Tibial nerve (tissue), 3 donors: ENCODE measurements at regions not wholly inside any gene's neighbourhood (a gene's known extent, or its start where the extent isn't known, plus 50 kb on each side); places are given as distances from the start of the nearest gene placed in this dataset.

Experiments
- POLR2A ChIP-seq, 2 donors: fragments of 450-650 bp; IDR thresholded peaks; one replicate each; pipeline ENCODE4 v1.6.1; 2017; ENCODE audit warnings: antibody characterized with exemption in 2 of 2, mild to moderate bottlenecking in 2 of 2, moderate library complexity in 2 of 2
- TF ChIP-seq, protein P1 (sequence below), 5 experiments: fragments of 200-600 bp in 3 of 5; fragments of 450-650 bp in 2 of 5; sonication (generic) in 3 of 5; IDR thresholded peaks; one replicate each; pipeline ENCODE4 v1.5.1; 2016 to 2019; ENCODE audit warnings: antibody characterized with exemption in 5 of 5, mild to moderate bottlenecking in 3 of 5, moderate library complexity in 2 of 5

DNA sequence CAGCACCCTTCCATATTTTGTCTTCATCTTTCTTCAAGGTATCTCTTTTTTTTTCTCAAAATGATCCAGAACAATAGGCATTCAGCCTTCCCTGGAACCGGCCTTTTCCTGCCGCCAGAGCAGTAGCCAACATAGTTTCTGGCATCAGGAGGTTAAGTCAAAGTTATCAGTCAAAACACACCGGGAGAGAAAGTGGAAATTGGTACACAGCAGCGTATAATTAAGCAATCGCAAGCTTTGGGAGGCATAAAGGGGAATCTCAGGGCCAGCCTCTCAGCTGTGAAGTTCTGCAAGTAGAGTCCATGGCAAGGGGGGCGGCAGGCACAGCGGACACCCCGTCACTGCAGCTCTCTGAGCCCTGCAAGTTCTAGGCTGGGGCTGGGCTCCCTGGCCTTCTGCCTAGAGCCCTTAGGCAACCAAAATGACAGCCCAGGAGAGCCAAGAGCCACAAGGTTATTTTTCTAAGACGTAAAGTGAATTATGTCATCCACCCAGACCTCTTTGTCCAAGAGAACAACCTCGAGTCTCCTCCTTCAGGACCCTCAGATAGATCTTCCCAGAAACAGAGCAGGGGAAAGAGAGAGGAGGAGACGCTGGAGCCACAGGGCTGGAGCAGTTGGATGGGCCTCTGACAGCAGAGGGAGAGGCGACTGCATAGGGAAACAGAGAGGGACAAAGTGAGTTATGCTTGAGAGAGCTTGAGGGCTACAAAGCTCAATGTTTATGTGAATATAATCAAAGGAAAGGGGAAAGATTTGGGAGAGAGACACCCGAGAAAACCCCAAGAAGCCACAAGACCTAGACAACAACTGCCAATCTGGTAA, 114.7 kb downstream of the BCL2L11 start:
- TF ChIP-seq, protein P1, sequence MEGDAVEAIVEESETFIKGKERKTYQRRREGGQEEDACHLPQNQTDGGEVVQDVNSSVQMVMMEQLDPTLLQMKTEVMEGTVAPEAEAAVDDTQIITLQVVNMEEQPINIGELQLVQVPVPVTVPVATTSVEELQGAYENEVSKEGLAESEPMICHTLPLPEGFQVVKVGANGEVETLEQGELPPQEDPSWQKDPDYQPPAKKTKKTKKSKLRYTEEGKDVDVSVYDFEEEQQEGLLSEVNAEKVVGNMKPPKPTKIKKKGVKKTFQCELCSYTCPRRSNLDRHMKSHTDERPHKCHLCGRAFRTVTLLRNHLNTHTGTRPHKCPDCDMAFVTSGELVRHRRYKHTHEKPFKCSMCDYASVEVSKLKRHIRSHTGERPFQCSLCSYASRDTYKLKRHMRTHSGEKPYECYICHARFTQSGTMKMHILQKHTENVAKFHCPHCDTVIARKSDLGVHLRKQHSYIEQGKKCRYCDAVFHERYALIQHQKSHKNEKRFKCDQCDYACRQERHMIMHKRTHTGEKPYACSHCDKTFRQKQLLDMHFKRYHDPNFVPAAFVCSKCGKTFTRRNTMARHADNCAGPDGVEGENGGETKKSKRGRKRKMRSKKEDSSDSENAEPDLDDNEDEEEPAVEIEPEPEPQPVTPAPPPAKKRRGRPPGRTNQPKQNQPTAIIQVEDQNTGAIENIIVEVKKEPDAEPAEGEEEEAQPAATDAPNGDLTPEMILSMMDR (IDR thresholded peaks at IDR 0.05): no peak
- TF ChIP-seq POLR2A (IDR thresholded peaks at IDR 0.05): no peak
